ENCODE measurements at regions not wholly inside any gene's neighbourhood (a gene's known extent, or its start where the extent isn't known, plus 50 kb on each side); places are given as distances from the start of the nearest gene placed in this dataset.

DNA sequence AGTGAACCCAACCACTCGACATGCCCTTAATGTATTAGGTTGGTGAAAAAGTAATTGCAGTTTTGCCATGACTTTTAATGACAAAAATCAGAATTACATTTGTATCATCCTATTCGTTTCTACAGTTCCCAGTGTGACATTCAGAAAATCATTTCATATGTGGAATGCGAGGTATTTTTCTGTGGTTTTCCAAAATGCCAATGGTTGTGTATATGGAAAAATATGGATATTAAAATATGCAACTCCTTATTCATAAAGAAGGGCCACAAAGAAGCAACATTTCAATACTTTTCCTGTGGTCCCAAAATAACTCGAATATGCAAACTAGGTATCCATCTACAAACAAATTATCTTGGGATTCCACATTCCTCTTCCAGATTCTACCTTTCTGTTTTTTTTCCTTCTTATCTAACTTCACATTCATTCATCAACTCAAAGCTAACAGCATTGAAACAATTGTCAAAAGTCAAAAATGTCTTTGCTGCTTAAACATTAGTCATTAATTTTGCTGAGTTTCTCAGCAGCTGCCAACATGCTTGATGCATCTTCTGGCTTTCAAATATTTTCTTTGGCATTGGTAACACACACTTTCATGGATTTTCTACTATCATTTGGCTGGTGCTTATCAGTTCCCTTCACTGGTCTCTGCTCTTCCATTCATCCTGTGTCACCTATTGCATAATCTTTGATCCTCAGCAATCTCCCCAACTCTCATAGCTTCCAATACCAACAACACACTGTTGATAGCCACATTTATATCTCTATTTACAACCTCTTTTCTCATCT, 1445.4 kb downstream of the EFNB2 start:
- Histone ChIP-seq H3K36me3 (no peaks in the 10 kb centered on the region), H3K4me1 (no peaks in the 10 kb centered on the region), H3K27me3 (no peaks in the 10 kb centered on the region), H3K4me3 (no peak overlapping the region), H3K27ac (no peak overlapping the region), H3K9me3 (no peaks in the 10 kb centered on the region)
- TF ChIP-seq, protein P1, sequence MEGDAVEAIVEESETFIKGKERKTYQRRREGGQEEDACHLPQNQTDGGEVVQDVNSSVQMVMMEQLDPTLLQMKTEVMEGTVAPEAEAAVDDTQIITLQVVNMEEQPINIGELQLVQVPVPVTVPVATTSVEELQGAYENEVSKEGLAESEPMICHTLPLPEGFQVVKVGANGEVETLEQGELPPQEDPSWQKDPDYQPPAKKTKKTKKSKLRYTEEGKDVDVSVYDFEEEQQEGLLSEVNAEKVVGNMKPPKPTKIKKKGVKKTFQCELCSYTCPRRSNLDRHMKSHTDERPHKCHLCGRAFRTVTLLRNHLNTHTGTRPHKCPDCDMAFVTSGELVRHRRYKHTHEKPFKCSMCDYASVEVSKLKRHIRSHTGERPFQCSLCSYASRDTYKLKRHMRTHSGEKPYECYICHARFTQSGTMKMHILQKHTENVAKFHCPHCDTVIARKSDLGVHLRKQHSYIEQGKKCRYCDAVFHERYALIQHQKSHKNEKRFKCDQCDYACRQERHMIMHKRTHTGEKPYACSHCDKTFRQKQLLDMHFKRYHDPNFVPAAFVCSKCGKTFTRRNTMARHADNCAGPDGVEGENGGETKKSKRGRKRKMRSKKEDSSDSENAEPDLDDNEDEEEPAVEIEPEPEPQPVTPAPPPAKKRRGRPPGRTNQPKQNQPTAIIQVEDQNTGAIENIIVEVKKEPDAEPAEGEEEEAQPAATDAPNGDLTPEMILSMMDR (IDR thresholded peaks at IDR 0.05) = no peak
- DNase-seq (ENCODE audit: low spot score) = no peak

DNA sequence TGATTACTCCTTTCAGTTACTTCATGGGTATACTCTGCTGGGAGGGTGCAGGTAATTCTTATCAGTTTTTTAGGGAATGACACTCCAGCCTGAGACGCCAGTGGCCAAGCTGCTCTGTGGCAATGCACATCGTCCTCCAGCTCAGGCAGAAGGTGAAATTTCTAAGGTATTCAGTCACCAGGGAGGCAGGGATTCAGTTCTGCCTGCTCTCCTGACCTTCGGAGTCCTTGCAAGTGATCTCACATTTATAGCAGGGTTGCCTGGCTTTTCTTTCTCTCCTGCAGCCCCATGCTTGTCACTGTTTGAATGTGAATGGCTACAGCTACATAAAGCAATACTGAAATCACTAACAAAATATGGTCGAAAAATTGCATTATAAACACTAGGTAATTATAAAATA, 1447.5 kb downstream of the EFNB2 start:
- Histone ChIP-seq H3K4me1 (no peaks in the 10 kb centered on the region), H3K9me3 (no peaks in the 10 kb centered on the region), H3K4me3 (no peak overlapping the region), H3K27me3 (no peaks in the 10 kb centered on the region), H3K27ac (no peak overlapping the region), H3K36me3 (no peaks in the 10 kb centered on the region)
- no peak for DNase-seq (ENCODE audit: low spot score)
- TF ChIP-seq, protein P1 (IDR thresholded peaks at IDR 0.05) = no peak

DNA sequence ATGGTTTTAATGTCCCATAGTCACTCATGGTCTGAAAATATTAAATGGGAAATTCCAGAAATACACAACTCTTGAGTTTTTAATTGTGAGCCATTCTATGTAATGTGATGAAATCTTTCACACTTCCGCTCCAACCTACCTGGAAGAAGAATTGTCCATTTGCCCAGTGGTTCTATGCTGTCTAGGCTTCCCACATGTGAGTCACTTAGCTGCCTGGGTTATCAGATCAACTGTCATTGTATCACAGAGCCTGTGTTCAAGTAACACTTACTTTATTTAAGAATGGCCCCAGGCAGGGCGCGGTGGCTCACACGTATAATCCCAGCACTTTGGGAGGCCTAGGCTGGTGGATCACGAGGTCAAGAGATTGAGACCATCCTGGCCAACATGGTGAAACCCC, 1450.5 kb downstream of the EFNB2 start:
- H3K27me3 ChIP-seq = no peaks in the 10 kb centered on the region
- TF ChIP-seq, protein P1 (IDR thresholded peaks at IDR 0.05) = no peak
- H3K4me3 ChIP-seq = no peak overlapping the region
- no peaks in the 10 kb centered on the region for H3K4me1 ChIP-seq
- no peaks in the 10 kb centered on the region for H3K9me3 ChIP-seq
- H3K36me3 ChIP-seq = no peaks in the 10 kb centered on the region
- DNase-seq (ENCODE audit: low spot score) = no peak
- H3K27ac ChIP-seq = no peak overlapping the region

DNA sequence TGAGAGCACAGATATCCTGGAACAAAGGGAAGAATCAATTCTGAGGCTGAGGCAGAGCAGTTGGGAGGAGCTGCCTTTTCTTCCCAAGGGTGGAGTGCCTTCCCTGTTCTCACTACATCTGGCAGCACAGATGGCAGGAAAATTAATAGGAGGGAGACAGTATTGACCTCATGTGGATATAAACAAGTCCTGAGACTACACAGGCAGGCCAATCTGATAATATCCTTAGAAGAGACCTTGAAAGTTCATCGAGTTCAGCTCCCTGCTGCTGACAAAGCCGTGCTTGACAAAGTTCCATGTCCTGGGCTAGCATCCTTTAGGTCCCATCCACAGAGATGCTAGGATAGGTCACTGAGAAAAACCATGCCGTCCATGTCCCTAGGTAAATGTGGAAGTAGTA, 1451.5 kb downstream of the EFNB2 start:
- no peak overlapping the region for H3K27ac ChIP-seq
- TF ChIP-seq, protein P1 (IDR thresholded peaks at IDR 0.05) = no peak
- H3K4me1 ChIP-seq = no peaks in the 10 kb centered on the region

DNA sequence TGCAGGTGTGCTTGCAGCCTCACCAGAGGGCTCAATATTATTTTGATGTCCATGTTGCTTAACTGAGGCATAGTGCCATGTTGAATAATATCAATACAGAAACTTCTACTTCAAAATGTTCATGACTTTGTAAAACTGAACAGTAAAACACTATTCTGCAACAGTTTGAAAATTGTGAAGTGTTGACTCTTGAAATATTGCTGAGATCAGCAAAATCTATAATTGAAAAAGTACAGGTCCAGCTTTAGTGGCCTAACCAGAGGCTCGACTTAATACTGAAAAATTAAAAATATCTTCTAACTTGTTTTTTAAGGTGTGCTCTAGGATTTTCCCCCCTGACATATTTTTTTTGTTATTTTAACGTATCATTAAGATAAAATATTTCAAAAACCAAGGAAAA, 1460.7 kb downstream of the EFNB2 start:
- Histone ChIP-seq H3K36me3 (no peaks in the 10 kb centered on the region), H3K9me3 (no peaks in the 10 kb centered on the region), H3K4me1 (no peaks in the 10 kb centered on the region), H3K27ac (no peak overlapping the region), H3K4me3 (no peak overlapping the region), H3K27me3 (no peaks in the 10 kb centered on the region)
- TF ChIP-seq, protein P1 (IDR thresholded peaks at IDR 0.05) = no peak
- no peak for DNase-seq (ENCODE audit: low spot score)

More for the DNA sequence above, 1451.5 kb downstream of the EFNB2 start:
- Histone ChIP-seq H3K4me3 (no peak overlapping the region), H3K36me3 (no peaks in the 10 kb centered on the region), H3K27me3 (no peaks in the 10 kb centered on the region), H3K9me3 (no peaks in the 10 kb centered on the region)
- DNase-seq (ENCODE audit: low spot score) = no peak

DNA sequence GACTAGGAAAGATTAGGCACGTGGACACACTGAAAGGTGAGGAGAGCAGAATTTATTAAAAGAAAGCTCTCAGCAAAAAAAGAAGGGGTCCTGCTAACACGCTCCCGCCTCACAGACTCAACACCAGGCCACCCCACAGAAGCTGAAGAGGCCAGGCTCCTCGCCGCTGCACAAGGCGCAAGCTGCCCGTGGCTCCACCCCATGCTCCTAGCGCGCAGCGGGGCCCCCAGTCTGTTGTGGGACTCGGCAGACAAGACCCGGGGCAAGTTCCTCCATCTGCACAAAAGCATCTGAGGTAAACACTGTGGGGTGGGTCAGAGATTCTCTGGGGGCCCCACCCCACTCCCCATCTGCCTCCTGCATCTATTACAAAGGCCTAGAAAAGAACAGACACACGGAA, 1462.4 kb downstream of the EFNB2 start:
- Histone ChIP-seq H3K27me3 (no peaks in the 10 kb centered on the region), H3K27ac (no peak overlapping the region), H3K9me3 (no peaks in the 10 kb centered on the region), H3K4me3 (no peak overlapping the region), H3K36me3 (no peaks in the 10 kb centered on the region), H3K4me1 (no peaks in the 10 kb centered on the region)
- no peak for DNase-seq (ENCODE audit: low spot score)
- TF ChIP-seq, protein P1 (IDR thresholded peaks at IDR 0.05) = no peak

Measured in right atrium auricular region (tissue), 2 donors.